ENCODE measurements at regions not wholly inside any gene's neighbourhood (a gene's known extent, or its start where the extent isn't known, plus 50 kb on each side); places are given as distances from the start of the nearest gene placed in this dataset.

GRCh38 chr17:13981881-13982280, 87.4 kb upstream of the COX10 start:
- TF ChIP-seq CTCF (IDR thresholded peaks at IDR 0.05; ENCODE audit: low read depth, low read length) (no peak), EZH2phosphoT487 (IDR thresholded peaks at IDR 0.05; ENCODE audit: low read depth) (no peak)

Measured in OCI-LY3 (cell line).